Left renal pelvis (tissue), 4 donors: ENCODE measurements at regions not wholly inside any gene's neighbourhood (a gene's known extent, or its start where the extent isn't known, plus 50 kb on each side); places are given as distances from the start of the nearest gene placed in this dataset.

ENCODE experiments used
- DNase-seq, 4 donors: peaks; one replicate each; pipeline ENCODE4 v3.0.0-alpha.2; 2013; ENCODE audit warnings: low read depth in 4 of 4, low spot score in 3 of 4

DNA sequence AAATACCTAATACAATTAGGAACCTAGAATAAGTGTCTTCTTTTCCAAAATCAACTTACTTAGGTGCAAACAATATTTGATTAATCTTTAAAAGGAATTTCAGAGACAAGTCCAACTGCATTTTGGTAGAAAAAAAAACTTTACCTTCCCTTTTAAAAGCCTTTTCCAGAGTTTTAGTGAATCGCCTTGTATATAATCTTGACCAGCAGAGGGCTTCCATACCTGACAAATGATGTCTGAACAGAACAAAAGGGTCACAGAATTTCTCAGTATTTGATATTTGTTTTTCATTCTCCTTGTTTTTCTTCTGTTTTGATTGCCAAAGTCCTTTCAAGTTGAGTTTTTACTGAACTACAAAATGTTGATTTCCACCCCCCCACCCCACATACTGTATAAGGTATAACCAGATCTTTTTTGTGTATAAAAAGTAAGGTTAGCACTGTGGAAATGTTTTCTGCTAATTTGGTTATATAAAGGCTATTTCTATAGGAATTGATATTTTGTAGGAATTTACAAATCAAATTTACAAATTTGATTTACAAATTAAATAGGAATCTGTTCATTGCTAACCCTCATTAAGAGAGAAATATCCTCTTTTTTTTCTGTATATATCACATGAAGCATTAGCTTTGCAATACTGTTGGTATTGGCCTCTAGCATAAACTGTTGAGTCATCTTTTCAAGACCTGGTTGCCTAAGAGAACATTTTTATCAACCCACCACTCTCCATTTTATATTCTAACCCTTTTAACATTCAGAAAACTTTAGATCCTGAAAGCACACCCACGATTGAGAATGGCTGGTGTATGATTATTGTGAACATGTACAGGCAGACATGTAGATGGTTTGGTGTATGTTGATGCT lies 464.1 kb upstream of the RARB start:
- DNase-seq: no peak

DNA sequence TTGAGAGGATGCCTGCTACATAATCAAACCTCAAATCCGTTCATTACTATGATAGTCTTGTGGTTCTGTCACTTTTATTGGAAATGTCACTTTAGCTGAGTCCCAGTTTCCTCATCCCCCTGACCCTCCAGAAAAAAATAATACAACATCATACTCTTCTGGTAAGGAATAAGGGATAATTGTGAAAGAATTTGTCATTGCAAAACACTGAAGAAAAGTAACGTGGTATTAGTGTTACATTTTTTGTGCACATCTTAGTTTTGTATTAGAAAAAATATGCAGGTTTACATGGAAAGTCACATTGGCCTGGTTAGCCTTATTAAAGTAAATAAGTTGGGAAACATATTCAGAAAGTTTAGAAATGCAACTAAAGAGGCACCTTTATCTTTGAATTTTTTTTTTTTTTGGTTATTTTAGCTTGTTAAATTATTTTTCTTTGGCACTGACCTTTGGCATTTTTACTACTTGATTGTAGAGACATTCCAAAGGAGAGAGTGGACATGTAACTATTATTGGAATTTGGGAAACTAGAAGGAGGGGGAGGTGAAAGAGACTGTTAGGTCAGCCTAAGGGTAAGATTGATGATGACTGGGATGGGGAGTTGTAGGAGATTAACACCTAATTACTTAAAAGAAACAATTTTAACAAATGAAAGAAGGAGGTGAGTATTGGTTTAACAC lies 462.2 kb upstream of the RARB start:
- no peak for DNase-seq

DNA sequence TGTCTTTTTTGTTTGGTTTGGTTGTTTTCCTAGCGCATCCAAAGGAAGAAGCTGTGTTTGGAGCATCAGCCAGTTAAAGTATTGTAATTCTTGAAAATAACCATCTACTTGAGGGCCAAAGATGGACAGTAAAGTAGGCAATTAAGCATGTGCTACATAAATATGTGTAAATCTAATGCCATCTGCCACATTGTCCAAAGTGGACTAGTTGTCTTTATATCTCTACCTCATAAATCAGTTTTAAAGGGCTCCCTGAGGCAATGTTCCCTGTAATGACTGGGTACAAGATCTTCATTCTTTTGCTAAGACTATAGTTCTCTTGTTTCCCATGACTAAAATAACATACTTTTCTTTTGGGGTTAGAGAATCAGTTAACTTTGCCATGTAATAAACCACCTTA lies 460.0 kb upstream of the RARB start:
- no peak for DNase-seq

DNA sequence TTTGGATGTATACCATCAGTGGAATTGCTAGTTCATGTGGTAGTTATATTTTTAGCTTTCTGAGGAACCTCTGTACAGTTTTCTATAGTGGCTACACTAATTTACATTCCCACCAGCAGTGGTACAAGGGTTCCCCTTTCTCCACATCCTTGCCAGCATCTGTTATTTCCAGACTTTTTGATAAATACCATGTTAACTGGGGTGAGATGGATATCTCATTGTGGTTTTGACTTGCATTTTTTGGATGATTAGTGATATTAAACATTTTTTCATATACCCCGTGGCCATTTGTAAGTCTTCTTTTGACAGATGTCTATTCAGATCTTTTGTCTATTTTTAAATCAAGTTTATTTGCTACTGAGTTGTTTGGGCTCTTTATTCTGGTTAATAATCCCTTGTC lies 455.6 kb upstream of the RARB start:
- no peak for DNase-seq

DNA sequence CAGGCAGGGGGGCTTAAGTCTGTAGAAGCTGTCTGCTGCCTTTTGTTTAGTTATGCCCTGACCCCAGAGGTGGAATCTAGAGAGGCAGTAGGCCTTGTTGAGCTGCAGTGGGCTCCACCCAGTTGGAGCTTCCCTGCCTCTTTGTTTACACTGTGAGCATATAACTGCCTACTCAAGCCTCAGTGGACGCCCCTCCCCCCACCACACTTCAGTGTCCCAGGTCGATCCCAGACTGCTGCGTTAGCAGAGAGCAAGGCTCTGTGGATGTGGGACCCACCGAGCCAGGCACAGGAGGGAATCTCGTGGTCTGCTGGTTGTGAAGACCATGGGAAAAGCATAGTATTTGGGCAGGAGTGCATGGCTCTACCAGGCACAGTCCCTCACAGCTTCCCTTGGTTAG lies 446.8 kb upstream of the RARB start:
- DNase-seq: no peak

DNA sequence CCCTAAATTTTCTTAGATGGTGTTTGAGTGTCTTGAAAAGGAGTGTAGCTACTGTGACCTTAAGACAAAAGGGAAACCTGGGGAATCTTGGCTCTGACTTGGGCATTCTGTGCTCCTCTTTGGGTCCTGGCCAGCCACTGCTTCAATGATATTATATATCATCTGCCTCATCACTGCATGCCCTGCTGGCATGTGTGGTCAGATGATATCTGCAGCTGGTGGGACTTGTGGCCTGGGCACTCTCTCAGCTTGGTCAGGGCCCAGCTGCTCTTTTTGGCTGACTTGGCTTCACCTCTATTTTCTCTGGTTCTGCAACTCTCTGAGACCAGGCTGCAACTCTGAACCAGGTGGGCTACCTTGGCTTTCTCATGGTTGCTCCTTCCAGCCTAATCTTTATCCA lies 446.1 kb upstream of the RARB start:
- DNase-seq: no peak

DNA sequence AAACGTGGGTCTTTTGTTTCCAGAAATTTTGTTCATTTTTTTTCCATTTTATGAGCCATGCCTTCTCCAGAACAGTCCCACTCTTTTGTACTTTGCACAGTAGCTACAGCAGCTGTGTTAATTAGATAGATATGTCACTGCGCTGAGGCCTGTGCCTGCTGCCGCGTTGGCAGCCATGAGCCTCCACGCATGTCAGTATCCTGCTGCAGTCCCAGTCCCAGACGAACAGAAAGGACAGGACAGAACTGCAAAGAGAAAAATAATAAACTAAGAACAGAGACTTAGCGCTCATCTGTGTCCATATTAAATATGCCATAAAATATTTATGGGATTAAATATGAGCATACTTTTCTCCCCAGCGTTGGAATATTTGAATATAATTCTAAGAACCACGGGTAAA lies 442.4 kb upstream of the RARB start:
- no peak for DNase-seq

DNA sequence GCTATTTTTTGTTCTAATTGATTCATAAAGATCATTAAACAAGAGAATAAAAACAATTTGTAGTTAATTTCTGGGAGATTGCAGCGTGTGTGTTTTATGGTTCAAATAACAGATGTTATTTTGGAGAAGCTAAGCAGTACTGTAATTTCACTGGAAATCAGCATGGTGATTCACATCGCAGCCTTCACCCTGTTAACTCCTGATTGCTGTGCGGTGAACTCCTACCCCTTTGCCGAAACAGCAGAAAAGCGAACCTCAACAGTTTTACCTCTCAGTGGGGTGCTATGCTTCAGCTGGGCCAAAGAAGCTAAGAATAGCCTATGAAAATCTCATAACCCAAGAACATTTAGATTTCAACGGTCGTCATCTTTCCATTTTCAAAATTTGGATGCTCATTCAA lies 441.5 kb upstream of the RARB start:
- no peak for DNase-seq

DNA sequence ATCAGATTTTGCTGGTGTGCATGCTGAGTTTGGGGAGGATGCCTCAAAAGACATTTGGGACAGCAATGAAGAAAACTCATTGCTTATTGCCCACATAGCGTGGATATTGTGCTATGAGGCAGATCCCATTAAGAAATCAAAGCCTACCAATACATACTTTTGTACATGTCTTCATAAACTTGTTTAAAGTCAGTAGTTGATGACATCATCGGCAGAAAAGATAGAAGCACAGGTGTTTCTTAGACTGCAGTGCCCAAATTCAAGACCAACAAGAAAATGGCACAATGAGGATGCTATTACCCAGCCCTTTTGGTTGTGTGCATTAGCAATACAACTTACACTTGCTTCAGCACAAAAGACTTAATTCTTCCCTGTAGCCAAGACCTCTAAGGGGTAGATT lies 428.7 kb upstream of the RARB start:
- no peak for DNase-seq

DNA sequence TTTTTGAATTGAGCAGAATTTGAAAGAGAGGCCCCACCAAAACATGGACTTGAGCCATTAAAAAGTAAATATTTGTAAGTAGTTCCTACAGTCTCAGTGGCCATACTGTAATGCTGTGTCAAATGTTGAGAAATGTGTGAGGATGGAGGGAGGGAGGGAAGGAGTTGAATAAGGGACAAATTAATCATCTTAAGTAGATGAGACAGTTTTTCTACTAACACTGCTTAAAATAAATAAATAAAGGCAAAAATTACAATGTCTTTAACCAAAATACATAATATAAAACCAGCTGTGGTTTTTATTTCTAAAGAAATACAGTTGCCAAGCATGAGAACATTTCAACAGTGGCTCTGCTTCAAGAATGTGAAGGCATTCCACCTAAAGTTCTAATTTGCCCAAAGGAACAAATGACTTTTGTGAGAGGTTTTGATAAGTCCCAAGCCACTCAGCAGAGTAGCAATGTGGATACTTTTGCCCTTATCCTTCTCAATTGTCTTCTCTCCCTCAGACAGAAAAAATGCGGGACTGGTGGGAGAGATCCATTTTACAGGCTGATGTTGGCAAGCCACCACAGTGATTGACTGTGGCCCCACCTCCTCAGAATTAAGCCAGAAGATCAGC lies 427.0 kb upstream of the RARB start:
- DNase-seq: no peak

DNA sequence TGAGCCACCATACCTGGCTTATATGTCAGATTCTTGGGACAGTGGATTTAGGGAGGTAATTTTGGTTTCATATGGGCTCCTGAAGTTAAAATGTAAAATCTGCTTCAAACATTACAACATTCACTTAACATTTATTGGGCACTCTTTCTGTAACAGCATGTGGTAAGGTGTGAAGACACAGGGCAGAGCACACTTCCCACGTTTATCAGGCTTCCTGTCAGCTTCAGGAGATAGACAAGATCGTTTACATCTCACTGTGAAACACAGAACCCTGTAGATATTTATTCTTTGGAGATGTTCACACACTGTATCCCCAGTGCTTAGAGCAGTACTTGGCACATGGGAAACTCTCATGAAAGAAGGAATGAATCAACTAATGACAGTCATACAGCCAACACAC lies 426.0 kb upstream of the RARB start:
- DNase-seq: no peak

DNA sequence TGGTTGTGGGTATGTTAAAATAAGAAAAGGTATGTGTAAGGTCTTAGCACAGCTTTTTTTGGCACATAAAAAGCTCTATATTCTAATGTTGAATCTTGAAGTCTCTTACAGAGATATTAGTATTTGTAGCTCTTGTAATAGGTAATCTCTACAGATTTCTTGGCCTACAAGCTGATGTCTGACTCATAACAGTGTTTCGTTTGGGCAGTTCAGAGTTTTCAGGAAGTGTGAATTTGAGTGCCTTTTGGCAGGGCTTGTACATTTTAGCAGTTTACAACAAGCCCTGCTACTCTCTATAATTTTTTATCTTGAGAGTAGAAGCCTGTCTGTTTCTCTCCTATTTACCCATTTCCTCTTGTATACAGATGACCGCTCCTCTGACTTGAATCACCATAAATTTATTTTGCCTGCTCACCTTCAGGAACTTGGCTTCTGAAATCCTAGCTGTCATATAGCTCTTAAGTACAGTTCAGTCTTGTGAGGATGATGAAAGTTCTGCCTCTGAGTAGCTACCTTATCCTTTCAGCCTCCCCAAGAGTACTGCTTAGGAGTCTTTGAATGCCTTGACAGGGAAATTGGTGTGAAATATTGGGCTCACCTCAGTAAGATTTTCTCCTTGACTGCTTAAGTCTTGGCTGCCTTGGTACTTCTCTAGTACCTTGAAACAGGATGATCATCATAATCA lies 419.9 kb upstream of the RARB start:
- DNase-seq: peak in 1 of 4 donors; percentile 6

DNA sequence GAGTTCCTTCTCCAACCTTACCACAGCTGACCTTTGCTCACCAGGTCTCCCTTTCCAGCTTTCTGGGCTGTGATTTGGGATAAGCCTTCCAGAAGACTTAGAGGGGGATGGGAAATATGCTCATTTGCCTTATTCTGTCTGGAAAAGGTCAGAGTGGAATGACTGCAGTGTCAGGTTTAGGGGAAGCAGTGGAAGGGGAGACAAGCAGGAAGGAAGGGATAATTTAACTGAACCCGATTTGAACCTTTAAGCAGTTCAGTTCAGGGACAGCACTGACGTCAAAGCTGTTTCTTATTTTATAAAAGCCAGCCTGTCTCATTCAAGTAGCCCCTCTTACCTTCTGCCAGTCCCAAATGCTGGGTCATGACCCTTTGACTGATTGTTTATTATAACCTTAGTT lies 418.4 kb upstream of the RARB start:
- no peak for DNase-seq

DNA sequence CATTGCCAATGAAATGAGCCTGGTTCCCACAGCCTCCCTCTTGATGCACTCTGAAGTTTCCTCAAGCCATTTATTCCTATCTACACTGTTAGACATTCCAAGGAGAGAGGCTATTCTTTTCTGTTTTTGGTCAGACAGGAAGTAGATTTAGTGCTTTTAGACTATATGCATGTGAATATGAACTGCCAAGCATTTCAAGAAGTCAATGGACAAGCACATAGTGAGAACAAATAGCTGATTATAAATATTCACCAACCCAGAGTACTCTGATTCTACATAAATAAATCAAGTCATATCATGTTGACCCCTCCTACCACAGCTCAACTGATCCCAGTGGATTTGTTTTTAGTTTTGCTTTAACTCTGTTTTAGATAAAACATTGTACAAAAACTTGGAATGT lies 412.5 kb upstream of the RARB start:
- no peak for DNase-seq

DNA sequence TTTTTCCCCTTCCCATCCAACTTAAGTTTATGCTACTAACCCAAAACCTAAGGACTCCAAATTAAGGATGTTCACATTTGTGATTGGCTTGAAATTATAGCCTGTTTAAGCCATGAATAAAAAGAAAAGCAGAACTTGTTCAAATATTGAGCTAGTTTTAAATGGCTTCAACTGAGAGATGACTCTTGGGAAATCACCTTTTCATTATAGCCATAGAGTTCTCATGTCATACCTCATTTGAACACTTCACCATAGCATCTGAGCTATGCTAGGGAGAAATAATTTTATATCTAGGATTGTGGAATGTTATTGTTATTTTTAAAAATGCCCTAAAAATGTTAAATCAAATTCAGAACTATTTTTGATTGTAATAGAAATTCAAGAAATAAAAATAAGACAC lies 409.2 kb upstream of the RARB start:
- no peak for DNase-seq

DNA sequence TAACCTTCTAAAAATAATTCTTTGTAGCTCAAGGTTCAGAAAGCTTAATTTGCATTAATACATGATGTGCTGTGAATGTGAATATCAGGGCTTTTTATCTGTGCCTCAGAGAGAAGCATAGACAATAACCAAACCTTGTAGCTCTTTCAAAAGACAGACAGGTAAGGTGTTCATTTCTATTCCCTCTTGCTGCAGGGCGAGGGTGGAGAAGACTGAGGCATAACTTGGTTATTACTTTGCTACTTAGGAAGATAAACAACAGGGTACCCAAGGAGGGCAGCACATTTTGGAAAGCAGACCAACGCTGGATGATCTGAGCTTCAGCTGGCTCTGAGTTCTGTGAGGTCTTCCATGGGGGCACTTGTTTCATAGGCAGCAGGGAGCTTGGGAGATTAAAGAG lies 408.6 kb upstream of the RARB start:
- DNase-seq: no peak

DNA sequence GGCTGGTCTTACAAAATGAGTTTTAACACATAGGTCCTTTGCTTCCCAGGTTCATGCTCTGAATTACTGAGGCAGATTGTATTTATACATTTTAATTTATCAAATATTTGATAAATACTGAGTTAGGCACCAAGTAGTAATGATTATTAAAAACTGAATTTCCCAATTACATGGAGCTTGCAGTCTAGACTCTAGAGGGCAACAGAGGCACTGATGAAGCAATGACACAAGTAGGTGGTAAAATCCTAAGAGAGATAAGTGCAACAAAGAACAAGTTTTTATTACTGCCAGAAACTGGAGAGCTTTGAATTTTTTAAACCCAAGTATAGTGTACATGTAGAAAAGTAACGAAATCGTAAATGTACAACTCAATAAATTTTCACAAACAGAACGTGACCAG lies 406.2 kb upstream of the RARB start:
- no peak for DNase-seq

DNA sequence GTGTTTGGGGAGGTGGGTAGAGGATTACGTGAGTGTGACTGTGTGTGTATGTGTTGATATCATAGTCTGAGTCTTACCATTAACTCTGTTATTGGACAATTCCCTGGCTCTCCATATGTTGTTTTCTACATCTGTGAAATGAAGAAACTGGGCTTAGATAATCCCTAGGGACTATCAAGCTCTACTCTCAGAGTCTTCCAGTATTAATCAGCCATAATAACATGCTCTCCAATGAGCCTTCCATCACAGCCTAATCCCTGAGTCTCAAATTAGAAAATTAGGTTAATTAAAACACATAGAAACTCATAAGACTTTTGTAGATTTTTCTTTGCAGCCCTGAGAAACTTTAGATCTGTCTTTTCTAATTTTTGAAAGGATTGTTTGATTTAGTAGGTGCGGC lies 404.2 kb upstream of the RARB start:
- DNase-seq: no peak

DNA sequence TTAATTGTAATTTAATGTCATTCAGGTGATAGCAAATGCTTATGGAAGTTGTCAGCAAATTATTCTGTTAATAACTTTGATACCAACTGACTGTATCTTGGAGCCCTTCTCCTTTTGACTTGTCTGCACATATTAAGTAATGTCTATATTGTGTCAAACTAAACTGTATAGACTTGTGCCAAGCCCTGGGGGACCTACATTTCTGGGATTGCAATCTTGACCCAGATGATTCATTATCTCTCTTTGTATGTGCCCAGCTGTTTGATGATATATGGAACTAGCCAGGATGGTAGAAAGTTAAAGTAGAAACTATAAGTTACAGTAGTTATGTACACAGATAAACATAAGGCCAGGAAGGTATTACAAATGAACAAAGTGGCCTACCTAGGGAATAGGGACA lies 402.8 kb upstream of the RARB start:
- no peak for DNase-seq

DNA sequence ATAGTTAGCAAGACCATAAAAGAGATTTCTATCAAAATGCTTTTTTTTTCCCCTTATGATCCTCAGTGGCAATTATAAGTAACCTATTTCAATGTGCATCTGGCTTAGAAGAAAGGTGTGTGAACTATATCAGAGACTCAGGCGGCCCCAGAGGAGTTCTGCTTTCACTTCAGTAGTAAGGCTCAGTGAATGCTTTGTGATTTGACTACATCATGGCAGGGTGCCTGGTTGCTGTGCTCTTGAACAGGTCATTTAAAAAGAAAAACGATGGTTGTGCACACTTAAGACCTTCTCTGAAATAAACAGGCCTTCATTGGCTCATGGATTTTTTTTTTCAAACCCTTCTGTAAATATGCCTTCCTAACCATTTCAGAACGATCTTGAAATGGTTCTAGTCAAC lies 400.4 kb upstream of the RARB start:
- no peak for DNase-seq

DNA sequence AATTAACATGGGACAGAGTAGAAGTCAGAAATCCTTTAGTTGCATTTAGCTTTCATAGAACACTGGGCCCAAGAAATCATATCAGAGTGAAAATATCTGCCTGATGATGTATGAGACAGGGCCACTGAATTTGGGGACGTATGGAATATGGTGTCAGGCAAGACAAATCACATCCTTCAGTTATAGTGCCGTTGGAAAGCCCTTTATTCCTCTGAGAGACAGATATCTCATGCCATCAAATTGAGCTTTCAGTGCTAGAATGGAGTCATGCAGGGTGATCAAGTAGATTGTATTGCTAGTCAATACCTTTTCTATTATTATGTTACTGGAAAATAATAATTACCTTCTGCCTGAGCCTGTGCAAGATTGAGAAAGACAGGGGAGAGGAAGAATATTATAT lies 398.2 kb upstream of the RARB start:
- no peak for DNase-seq
